Activated CD8-positive, alpha-beta T cell treated with anti-CD3 and anti-CD28 coated beads for 36 hours (primary cell): ENCODE measurements at regions not wholly inside any gene's neighbourhood (a gene's known extent, or its start where the extent isn't known, plus 50 kb on each side); places are given as distances from the start of the nearest gene placed in this dataset.

Experiments
- ATAC-seq: fragments of 200-7000 bp; cut with Tn5 transposase; one replicate; pipeline ENCODE4 v1.10.0; 2021; ENCODE audit warnings: mild to moderate bottlenecking, moderate library complexity
- CTCF ChIA-PET: fragments of 350-600 bp; sonication (Branson Sonifier 250); formaldehyde crosslinking; loops from one replicate; lab custom pipeline; 2021; ENCODE audit warnings: antibody characterized with exemption; lab: Charles Lee
- POLR2A ChIA-PET: fragments of 350-600 bp; sonication (Branson Sonifier 250); formaldehyde crosslinking; loops from one replicate; lab custom pipeline; 2021; ENCODE audit warnings: antibody characterized with exemption; lab: Charles Lee
- DNase-seq: peaks from one replicate; pipeline ENCODE4 v3.0.0-alpha.2; 2020
- H3K27ac Mint-ChIP-seq: one replicate; pipeline ENCODE4 v1.8.0; 2021; ENCODE audit warnings: mild to moderate bottlenecking, mixed read lengths
- H3K27me3 Mint-ChIP-seq: one replicate; pipeline ENCODE4 v1.8.0; 2021; ENCODE audit warnings: mixed read lengths
- H3K36me3 Mint-ChIP-seq: one replicate; pipeline ENCODE4 v1.8.0; 2021; ENCODE audit warnings: low read depth, mixed read lengths
- H3K4me1 Mint-ChIP-seq: one replicate; pipeline ENCODE4 v1.8.0; 2021; ENCODE audit warnings: low read depth, mixed read lengths
- H3K4me3 Mint-ChIP-seq: one replicate; pipeline ENCODE4 v1.8.0; 2021; ENCODE audit warnings: mild to moderate bottlenecking, moderate library complexity, mixed read lengths
- H3K9me3 Mint-ChIP-seq: one replicate; pipeline ENCODE4 v1.8.0; 2021; ENCODE audit warnings: mixed read lengths
- CTCF ChIP-seq: fragments of 200-600 bp; IDR thresholded peaks from one replicate; pipeline ENCODE4 v1.8.0; 2022; ENCODE audit warnings: antibody characterized with exemption, mild to moderate bottlenecking
- intact Hi-C: fragments of 100-400 bp; cut with micrococcal nuclease; formaldehyde crosslinking; loops from one replicate; pipeline ENCODE4 v1.10.0; 2022

- H3K36me3 Mint-ChIP-seq, result no peaks in the 10 kb centered on the region
- no peak overlapping the region for H3K4me3 Mint-ChIP-seq
- H3K27ac Mint-ChIP-seq, result no peak overlapping the region
- CTCF ChIA-PET, result no interaction called here
- POLR2A ChIA-PET, result no interaction called here
- H3K4me1 Mint-ChIP-seq, result peaks cover 3% of the 10 kb centered on the region
- intact Hi-C loops, result no loop called here
- H3K27me3 Mint-ChIP-seq, result peaks cover 5% of the 10 kb centered on the region
- H3K9me3 Mint-ChIP-seq, result no peaks in the 10 kb centered on the region
- TF ChIP-seq CTCF, result no peak
- no peak for DNase-seq
- no peak for ATAC-seq
These were observed 1396.3 kb upstream of the CELF4 start for GRCh38 chr18:38961880-38962279.

- DNase-seq (no peak), ATAC-seq (no peak)
- Mint-ChIP-seq H3K36me3 (no peaks in the 10 kb centered on the region), H3K27ac (no peak overlapping the region), H3K9me3 (no peaks in the 10 kb centered on the region), H3K27me3 (peaks cover 5% of the 10 kb centered on the region), H3K4me3 (no peak overlapping the region), H3K4me1 (peaks cover 12% of the 10 kb centered on the region)
- POLR2A ChIA-PET, result no interaction called here
- no peak for TF ChIP-seq CTCF
- intact Hi-C loops, result no loop called here
- CTCF ChIA-PET, result no interaction called here
These were observed 1392.1 kb upstream of the CELF4 start for GRCh38 chr18:38957736-38958135.

GRCh38 chr18:38956068-38956467, 1390.5 kb upstream of the CELF4 start:
- Mint-ChIP-seq H3K36me3 (no peaks in the 10 kb centered on the region), H3K4me1 (peaks cover 10% of the 10 kb centered on the region), H3K4me3 (no peak overlapping the region), H3K27ac (no peak overlapping the region), H3K27me3 (peaks cover 2% of the 10 kb centered on the region), H3K9me3 (no peaks in the 10 kb centered on the region)
- ChIA-PET CTCF (no interaction called here), POLR2A (no interaction called here)
- no peak for TF ChIP-seq CTCF
- ATAC-seq, result no peak
- intact Hi-C loops, result no loop called here
- DNase-seq, result no peak

GRCh38 chr18:38951633-38952032, 1386.0 kb upstream of the CELF4 start:
- POLR2A ChIA-PET, result no interaction called here
- no peaks in the 10 kb centered on the region for H3K36me3 Mint-ChIP-seq

GRCh38 chr18:38948436-38948835, 1382.8 kb upstream of the CELF4 start:
- CTCF ChIA-PET, result no interaction called here
- H3K4me3 Mint-ChIP-seq, result no peak overlapping the region

More at GRCh38 chr18:38951633-38952032, 1386.0 kb upstream of the CELF4 start:
- no peak for DNase-seq
- TF ChIP-seq CTCF, result no peak
- CTCF ChIA-PET, result no interaction called here
- H3K27me3 Mint-ChIP-seq, result peaks cover 2% of the 10 kb centered on the region
- H3K9me3 Mint-ChIP-seq, result no peaks in the 10 kb centered on the region
- intact Hi-C loops, result no loop called here
- H3K4me3 Mint-ChIP-seq, result no peak overlapping the region
- peaks cover 10% of the 10 kb centered on the region for H3K4me1 Mint-ChIP-seq
- no peak overlapping the region for H3K27ac Mint-ChIP-seq
- ATAC-seq, result no peak

More at GRCh38 chr18:38948436-38948835, 1382.8 kb upstream of the CELF4 start:
- peaks cover 2% of the 10 kb centered on the region for H3K36me3 Mint-ChIP-seq
- ATAC-seq (no peak), DNase-seq (no peak)
- peaks cover 6% of the 10 kb centered on the region for H3K9me3 Mint-ChIP-seq
- H3K27ac Mint-ChIP-seq, result no peak overlapping the region
- H3K27me3 Mint-ChIP-seq, result no peaks in the 10 kb centered on the region
- peaks cover 6% of the 10 kb centered on the region for H3K4me1 Mint-ChIP-seq
- TF ChIP-seq CTCF, result no peak
- POLR2A ChIA-PET, result no interaction called here
- intact Hi-C loops, result no loop called here
